ENCODE measurements at regions not wholly inside any gene's neighbourhood (a gene's known extent, or its start where the extent isn't known, plus 50 kb on each side); places are given as distances from the start of the nearest gene placed in this dataset.

GRCh38 chr2:136282251-136282650 lies 164.3 kb upstream of the CXCR4 start:
- TF ChIP-seq GATA3 (IDR thresholded peaks at IDR 0.05; ENCODE audit: low read depth, low read length) (no peak), GATA2 (IDR thresholded peaks at IDR 0.05; ENCODE audit: low read depth, low read length) (no peak)

All from SH-SY5Y (cell line).